GM12878 (cell line): ENCODE measurements at regions not wholly inside any gene's neighbourhood (a gene's known extent, or its start where the extent isn't known, plus 50 kb on each side); places are given as distances from the start of the nearest gene placed in this dataset.

Experiments
- ATAC-seq: fragments of 200-7000 bp; cut with Tn5 transposase; 3 replicates; pipeline ENCODE4 v1.9.1; 2020; ENCODE audit warnings: mild to moderate bottlenecking, moderate library complexity
- BruUV-seq: library from RNA; stranded (reverse); fragments of 400-500 nt; replicated peaks from 2 replicates; lab custom pipeline; 2021; lab: Mats Ljungman, UMichigan
- CTCF ChIA-PET: fragments of 300-600 bp; sonication (Branson Sonifier 250); formaldehyde crosslinking; extraction: SDS; loops from one replicate; lab custom pipeline; 2021; ENCODE audit warnings: inconsistent platforms; lab: Yijun Ruan, JAX
- POLR2A ChIA-PET: fragments of 350-600 bp; formaldehyde crosslinking; extraction: SDS; loops from one replicate; lab custom pipeline; 2021; ENCODE audit warnings: inconsistent platforms; lab: Charles Lee
- RAD21 ChIA-PET: fragments of 300-600 bp; sonication (Branson Sonifier 250); formaldehyde crosslinking; loops from one replicate; lab custom pipeline; 2023; ENCODE audit warnings: antibody characterized with exemption; ENCODE audit not compliant: unreplicated experiment; lab: Charles Lee
- SMC1A ChIA-PET: fragments of 300-600 bp; sonication (Branson Sonifier 250); formaldehyde crosslinking; loops from one replicate; lab custom pipeline; 2023; ENCODE audit not compliant: unreplicated experiment, uncharacterized antibody; lab: Charles Lee
- DNase-seq: peaks from one replicate; pipeline ENCODE4 v3.0.0-alpha.2; 2011; ENCODE audit warnings: low read depth, low spot score
- FAIRE-seq: peaks from 3 replicates; lab custom pipeline; 2011; peaks lifted over from hg19 to GRCh38; lab: Jason Lieb, UNC
- H2AFZ ChIP-seq: 2 replicates; pipeline ENCODE4 v1.6.0; 2011; ENCODE audit warnings: low read depth, low read length, control low read depth; ENCODE audit not compliant: control insufficient read depth
- H3K27ac ChIP-seq: 2 replicates; pipeline ENCODE4 v1.5.1; 2011; ENCODE audit warnings: control low read depth; ENCODE audit not compliant: control insufficient read depth, insufficient read depth
- H3K27me3 ChIP-seq, 2 experiments: replicated peaks in 1 of 2; 2 replicates each; pipeline versions ENCODE4 v1.6.0 to v1.6.1; 2011; ENCODE audit warnings: low read length in 1 of 2; ENCODE audit not compliant: control insufficient read depth in 2 of 2, insufficient read depth in 2 of 2
- H3K36me3 ChIP-seq, 2 experiments: 2 replicates each; pipeline ENCODE4 v1.5.1; 2011; ENCODE audit warnings: low read length in 1 of 2; ENCODE audit not compliant: control insufficient read depth in 2 of 2, insufficient read depth in 2 of 2
- H3K4me1 ChIP-seq: 2 replicates; pipeline ENCODE4 v1.6.1; 2011; ENCODE audit warnings: mild to moderate bottlenecking, low read length, moderate library complexity, mixed read lengths; ENCODE audit not compliant: control insufficient read depth, insufficient read depth
- H3K4me2 ChIP-seq: 2 replicates; pipeline ENCODE4 v1.6.0; 2011; ENCODE audit warnings: control low read depth; ENCODE audit not compliant: control insufficient read depth, insufficient read depth
- H3K4me3 ChIP-seq: fragments of 200-600 bp; sonication (generic); 2 replicates; pipeline ENCODE4 v1.5.1; 2016
- H3K79me2 ChIP-seq: 2 replicates; pipeline ENCODE4 v1.6.0; 2011; ENCODE audit warnings: low read length; ENCODE audit not compliant: control insufficient read depth, insufficient read depth
- H3K9ac ChIP-seq: 2 replicates; pipeline ENCODE4 v1.8.0; 2011; ENCODE audit warnings: low read length, control low read depth, mixed read lengths; ENCODE audit not compliant: control insufficient read depth, insufficient read depth
- H3K9me3 ChIP-seq: replicated peaks from 3 replicates; pipeline ENCODE4 v1.5.1; 2011; ENCODE audit warnings: mild to moderate bottlenecking, low read length; ENCODE audit not compliant: control insufficient read depth, insufficient read depth
- H4K20me1 ChIP-seq: 2 replicates; pipeline ENCODE4 v1.6.0; 2011; ENCODE audit not compliant: control insufficient read depth, insufficient read depth
- CEBPB ChIP-seq, 2 experiments: fragments of 150-350 bp in 1 of 2; IDR thresholded peaks; 2 replicates each; pipeline ENCODE4 v1.6.1; 2012 to 2014; ENCODE audit warnings: low read depth in 2 of 2, low read length in 2 of 2, borderline replicate concordance in 1 of 2, inconsistent platforms in 1 of 2
- HDAC6 ChIP-seq: fragments of 200-600 bp; sonication (generic); IDR thresholded peaks from one replicate; pipeline ENCODE4 v1.8.0; 2017; ENCODE audit warnings: antibody characterized with exemption; ENCODE audit not compliant: unreplicated experiment
- IKZF1 ChIP-seq: fragments of 450-650 bp; conservative IDR thresholded peaks from 2 replicates; pipeline ENCODE4 v1.6.1; 2017; ENCODE audit warnings: antibody characterized with exemption, mild to moderate bottlenecking
- IRF4 ChIP-seq: IDR thresholded peaks from 2 replicates; pipeline ENCODE4 v1.6.1; 2011; ENCODE audit warnings: low read depth, low read length
- SMC3 ChIP-seq: IDR thresholded peaks from 2 replicates; pipeline ENCODE4 v1.6.1; 2011; ENCODE audit warnings: low read length, improper control_type of control experiment, borderline replicate concordance
- WGBS: methylation state at CpG from one replicate; pipeline ENCODE4 v1.1.6; 2016; ENCODE audit warnings: low lambda C conversion rate; ENCODE audit not compliant: insufficient replicate concordance, insufficient coverage; ENCODE audit errors: missing lambda C conversion rate; 5-methylcytosine and 5-hydroxymethylcytosine counted together
- in situ Hi-C: fragments of 300-500 bp; cut with MboI; formaldehyde crosslinking; loops from 9 replicates; pipeline ENCODE4 v1.14.3; 2018; ENCODE audit warnings: mixed read lengths
- intact Hi-C: fragments of 100-400 bp; cut with micrococcal nuclease; formaldehyde crosslinking; loops from one replicate; pipeline ENCODE4 v1.14.2; 2022; ENCODE audit not compliant: unreplicated experiment
- TF ChIP-seq, protein P1 (sequence below): IDR thresholded peaks from 2 replicates; pipeline ENCODE4 v1.6.1; 2012; ENCODE audit warnings: improper control_type of control experiment, low read depth, low read length; ENCODE audit not compliant: insufficient replicate concordance
- TF ChIP-seq, protein P2 (sequence below): fragments of 450-650 bp; IDR thresholded peaks from 2 replicates; pipeline ENCODE4 v1.6.1; 2017; ENCODE audit warnings: mild to moderate bottlenecking, moderate library complexity
- TF ChIP-seq, protein P3 (sequence below): fragments of 450-650 bp; IDR thresholded peaks from 2 replicates; pipeline ENCODE4 v1.6.1; 2018; ENCODE audit warnings: borderline replicate concordance, mild to moderate bottlenecking; ENCODE audit not compliant: partially characterized antibody

DNA sequence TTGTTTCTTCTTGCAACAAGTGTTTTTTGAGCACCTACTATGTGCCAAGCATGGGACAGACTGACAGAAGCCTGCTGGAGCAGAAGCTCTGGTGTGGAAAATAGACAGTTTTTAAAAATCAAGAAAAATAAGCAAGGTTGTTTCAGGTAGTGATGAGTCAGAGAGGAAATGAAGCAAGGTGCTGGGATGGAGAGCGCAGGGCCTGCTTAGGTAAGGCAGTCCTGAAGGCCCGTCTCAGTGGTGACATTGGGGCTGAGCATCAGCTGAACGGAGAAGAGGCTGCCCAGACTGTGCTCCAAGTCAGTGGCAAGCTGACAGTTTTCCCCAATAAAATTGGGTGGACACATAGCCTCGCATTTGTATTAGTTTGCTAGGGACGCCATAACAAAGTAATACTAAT lies 263.6 kb downstream of the SS18 start (continued):
- TF ChIP-seq, protein P1, sequence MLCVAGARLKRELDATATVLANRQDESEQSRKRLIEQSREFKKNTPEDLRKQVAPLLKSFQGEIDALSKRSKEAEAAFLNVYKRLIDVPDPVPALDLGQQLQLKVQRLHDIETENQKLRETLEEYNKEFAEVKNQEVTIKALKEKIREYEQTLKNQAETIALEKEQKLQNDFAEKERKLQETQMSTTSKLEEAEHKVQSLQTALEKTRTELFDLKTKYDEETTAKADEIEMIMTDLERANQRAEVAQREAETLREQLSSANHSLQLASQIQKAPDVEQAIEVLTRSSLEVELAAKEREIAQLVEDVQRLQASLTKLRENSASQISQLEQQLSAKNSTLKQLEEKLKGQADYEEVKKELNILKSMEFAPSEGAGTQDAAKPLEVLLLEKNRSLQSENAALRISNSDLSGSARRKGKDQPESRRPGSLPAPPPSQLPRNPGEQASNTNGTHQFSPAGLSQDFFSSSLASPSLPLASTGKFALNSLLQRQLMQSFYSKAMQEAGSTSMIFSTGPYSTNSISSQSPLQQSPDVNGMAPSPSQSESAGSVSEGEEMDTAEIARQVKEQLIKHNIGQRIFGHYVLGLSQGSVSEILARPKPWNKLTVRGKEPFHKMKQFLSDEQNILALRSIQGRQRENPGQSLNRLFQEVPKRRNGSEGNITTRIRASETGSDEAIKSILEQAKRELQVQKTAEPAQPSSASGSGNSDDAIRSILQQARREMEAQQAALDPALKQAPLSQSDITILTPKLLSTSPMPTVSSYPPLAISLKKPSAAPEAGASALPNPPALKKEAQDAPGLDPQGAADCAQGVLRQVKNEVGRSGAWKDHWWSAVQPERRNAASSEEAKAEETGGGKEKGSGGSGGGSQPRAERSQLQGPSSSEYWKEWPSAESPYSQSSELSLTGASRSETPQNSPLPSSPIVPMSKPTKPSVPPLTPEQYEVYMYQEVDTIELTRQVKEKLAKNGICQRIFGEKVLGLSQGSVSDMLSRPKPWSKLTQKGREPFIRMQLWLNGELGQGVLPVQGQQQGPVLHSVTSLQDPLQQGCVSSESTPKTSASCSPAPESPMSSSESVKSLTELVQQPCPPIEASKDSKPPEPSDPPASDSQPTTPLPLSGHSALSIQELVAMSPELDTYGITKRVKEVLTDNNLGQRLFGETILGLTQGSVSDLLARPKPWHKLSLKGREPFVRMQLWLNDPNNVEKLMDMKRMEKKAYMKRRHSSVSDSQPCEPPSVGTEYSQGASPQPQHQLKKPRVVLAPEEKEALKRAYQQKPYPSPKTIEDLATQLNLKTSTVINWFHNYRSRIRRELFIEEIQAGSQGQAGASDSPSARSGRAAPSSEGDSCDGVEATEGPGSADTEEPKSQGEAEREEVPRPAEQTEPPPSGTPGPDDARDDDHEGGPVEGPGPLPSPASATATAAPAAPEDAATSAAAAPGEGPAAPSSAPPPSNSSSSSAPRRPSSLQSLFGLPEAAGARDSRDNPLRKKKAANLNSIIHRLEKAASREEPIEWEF, result no peak

DNA sequence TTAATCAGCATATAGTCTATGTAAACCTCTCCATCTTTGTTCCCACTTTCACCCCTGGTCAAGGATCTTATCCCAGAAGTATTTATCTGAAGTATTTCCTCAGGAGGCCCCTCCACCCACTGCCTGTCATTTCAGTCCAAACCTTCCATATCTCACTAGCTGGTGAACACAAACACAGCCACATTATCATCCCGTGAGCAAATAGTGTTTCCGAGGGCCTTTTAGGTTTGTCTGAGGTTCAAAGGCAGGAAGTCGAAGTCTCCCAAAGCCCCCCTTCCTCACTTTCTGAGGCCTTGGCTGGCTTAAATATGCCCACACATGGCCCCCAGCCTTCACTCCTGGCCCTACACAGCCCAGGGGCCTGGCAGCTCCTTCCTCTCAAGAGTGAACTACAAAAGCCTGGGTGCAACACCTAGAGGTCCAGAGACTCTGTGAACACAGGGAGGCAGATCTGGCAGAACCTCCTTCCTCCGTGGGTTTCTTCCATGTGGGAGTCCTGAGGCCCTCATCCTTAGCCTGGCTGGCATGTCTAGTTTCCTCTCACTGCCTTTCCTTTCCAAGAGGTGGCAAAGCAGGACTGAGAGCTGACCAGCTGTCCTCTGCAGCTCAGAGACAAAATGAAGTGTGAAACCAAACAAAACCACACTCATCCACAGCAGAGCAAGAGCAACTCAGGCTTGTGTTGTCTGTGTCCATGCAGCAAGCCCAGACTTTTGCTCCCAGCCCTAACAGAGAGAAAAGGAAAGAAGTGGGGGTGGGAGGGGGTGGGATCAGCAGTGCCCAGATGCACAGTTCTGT lies 264.2 kb downstream of the SS18 start:
- Histone ChIP-seq H3K27me3 (no peaks in the 10 kb centered on the region), H2AFZ (no peak overlapping the region), H3K36me3 (no peaks in the 10 kb centered on the region), H3K9me3 (no peaks in the 10 kb centered on the region), H3K4me2 (no peak overlapping the region), H3K4me3 (no peak overlapping the region), H3K4me1 (no peaks in the 10 kb centered on the region), H3K79me2 (no peaks in the 10 kb centered on the region), H3K9ac (no peak overlapping the region), H4K20me1 (no peaks in the 10 kb centered on the region), H3K27ac (no peak overlapping the region)
- DNase-seq (no peak), FAIRE-seq (no peak), ATAC-seq (no peak; the same call in 2 of the 3 replicates)
- intact Hi-C loops (no loop called here), in situ Hi-C loops (loop anchor here (25.0 kb wide), 1 partner anchor 939 kb away; no protein-coding TSS in a partner anchor)
- 15% methylated on average over 4 of the region's 4 CpGs for WGBS
- ChIA-PET RAD21 (no interaction called here), SMC1A (no interaction called here), POLR2A (no interaction called here), CTCF (no interaction called here)
- no TSS peak for BruUV-seq
- TF ChIP-seq, protein P2, sequence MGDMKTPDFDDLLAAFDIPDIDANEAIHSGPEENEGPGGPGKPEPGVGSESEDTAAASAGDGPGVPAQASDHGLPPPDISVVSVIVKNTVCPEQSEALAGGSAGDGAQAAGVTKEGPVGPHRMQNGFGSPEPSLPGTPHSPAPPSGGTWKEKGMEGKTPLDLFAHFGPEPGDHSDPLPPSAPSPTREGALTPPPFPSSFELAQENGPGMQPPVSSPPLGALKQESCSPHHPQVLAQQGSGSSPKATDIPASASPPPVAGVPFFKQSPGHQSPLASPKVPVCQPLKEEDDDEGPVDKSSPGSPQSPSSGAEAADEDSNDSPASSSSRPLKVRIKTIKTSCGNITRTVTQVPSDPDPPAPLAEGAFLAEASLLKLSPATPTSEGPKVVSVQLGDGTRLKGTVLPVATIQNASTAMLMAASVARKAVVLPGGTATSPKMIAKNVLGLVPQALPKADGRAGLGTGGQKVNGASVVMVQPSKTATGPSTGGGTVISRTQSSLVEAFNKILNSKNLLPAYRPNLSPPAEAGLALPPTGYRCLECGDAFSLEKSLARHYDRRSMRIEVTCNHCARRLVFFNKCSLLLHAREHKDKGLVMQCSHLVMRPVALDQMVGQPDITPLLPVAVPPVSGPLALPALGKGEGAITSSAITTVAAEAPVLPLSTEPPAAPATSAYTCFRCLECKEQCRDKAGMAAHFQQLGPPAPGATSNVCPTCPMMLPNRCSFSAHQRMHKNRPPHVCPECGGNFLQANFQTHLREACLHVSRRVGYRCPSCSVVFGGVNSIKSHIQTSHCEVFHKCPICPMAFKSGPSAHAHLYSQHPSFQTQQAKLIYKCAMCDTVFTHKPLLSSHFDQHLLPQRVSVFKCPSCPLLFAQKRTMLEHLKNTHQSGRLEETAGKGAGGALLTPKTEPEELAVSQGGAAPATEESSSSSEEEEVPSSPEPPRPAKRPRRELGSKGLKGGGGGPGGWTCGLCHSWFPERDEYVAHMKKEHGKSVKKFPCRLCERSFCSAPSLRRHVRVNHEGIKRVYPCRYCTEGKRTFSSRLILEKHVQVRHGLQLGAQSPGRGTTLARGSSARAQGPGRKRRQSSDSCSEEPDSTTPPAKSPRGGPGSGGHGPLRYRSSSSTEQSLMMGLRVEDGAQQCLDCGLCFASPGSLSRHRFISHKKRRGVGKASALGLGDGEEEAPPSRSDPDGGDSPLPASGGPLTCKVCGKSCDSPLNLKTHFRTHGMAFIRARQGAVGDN, result no peak
- TF ChIP-seq SMC3, result no peak
- TF ChIP-seq IKZF1, result no peak
- no peak for TF ChIP-seq HDAC6
- TF ChIP-seq CEBPB (IDR thresholded peaks at IDR 0.05; ENCODE audit: borderline replicate concordance in 1 of 2, low read depth in 2 of 2, low read length in 2 of 2), result no peak
- TF ChIP-seq, protein P3, sequence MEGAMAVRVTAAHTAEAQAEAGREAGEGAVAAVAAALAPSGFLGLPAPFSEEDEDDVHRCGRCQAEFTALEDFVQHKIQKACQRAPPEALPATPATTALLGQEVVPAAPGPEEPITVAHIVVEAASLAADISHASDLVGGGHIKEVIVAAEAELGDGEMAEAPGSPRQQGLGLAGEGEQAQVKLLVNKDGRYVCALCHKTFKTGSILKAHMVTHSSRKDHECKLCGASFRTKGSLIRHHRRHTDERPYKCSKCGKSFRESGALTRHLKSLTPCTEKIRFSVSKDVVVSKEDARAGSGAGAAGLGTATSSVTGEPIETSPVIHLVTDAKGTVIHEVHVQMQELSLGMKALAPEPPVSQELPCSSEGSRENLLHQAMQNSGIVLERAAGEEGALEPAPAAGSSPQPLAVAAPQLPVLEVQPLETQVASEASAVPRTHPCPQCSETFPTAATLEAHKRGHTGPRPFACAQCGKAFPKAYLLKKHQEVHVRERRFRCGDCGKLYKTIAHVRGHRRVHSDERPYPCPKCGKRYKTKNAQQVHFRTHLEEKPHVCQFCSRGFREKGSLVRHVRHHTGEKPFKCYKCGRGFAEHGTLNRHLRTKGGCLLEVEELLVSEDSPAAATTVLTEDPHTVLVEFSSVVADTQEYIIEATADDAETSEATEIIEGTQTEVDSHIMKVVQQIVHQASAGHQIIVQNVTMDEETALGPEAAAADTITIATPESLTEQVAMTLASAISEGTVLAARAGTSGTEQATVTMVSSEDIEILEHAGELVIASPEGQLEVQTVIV, result no peak
- no peak for TF ChIP-seq IRF4
